ENCODE measurements at regions not wholly inside any gene's neighbourhood (a gene's known extent, or its start where the extent isn't known, plus 50 kb on each side); places are given as distances from the start of the nearest gene placed in this dataset.

DNA sequence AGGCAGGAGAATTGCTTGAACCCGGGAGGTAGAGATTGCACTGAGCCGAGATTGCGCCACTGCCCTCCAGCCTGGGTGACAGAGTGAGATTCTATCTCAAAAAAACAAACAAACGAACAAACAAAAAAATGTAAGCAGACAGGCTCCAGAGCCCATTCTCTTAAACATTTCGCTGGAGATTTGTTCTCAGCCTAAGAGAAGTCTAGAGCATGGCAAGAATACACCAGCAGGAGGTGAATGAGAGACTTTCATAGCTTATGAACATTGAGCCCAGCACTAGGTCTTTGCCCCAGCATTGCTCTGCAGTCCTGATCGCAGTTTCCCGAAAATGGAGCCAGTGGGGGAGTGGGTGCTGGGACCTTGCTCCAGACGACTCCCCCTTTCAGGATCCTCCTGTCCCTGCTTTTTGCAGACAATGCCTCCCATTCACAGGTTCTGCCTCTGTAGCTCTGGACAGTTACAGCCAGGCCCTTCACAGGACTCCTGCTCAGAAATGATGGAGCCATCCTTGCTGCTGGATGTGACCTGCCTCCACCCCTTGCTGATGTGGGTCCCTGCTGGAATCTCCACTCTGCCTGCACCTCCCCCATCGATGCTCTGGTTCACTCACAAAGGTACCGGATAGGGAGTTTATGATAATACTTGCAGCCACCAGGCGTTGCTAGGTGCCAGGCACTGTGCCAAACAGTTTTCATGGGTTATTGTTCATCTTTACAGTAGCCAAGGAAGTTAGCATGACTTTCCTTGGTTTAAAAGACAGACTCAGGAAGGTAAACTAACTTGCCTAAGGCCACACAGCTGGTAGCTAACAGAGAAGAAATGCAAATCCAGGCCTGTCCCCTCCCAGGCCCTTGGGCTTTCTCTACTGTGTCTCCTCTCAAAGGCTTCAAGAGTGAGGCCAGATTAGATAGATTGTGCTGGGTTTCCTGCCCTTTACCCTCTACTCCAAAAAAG is 329.7 kb upstream of the TLE3 start:
- no peak for DNase-seq (ENCODE audit: extremely low read depth, low read depth)
- H3K4me3 ChIP-seq (replicated peaks; ENCODE audit: low read depth, low read length) = no peak overlapping the region
- no peak for TF ChIP-seq CTCF (IDR thresholded peaks at IDR 0.05; ENCODE audit: low read depth, low read length, missing control alignments)

DNA sequence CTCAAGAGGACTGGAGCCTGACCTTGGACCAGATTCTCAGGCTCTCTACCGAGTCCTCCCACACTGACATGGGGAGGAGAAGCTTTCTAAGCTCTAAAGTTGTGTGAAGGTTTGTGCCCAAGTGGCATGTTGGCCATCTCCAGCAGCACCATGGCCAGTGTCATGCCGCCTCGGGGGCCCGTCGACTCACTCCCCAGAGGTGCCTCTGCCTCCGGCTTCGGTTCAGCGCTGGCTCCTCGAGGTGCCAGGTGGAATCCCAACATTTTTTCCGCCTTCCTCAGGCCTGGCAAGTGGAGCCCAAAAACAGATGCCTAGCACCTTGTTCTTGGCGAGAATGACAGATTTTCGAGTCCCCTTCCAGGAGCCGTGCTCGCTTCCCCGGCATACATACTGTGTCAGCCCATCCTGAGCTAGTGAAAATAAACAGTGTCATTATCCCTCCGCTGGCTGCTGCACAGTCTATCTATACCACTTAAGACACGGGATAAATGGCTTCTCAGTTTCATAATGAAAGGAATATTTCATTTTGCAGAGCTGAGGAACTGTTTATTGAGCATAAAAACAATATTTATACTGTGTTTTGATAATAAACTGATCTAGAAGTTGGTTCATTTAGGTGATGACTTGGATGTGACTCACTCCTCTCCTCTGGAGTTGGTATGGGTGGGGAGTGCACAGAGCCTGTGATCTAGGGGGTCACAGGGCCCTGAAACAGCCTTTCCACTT is 328.5 kb upstream of the TLE3 start:
- no peak for DNase-seq (ENCODE audit: extremely low read depth, low read depth)
- no peak for TF ChIP-seq CTCF (IDR thresholded peaks at IDR 0.05; ENCODE audit: low read depth, low read length, missing control alignments)
- H3K4me3 ChIP-seq (replicated peaks; ENCODE audit: low read depth, low read length) = no peak overlapping the region

- no peak for DNase-seq (ENCODE audit: extremely low read depth, low read depth)
- no peak overlapping the region for H3K4me3 ChIP-seq (replicated peaks; ENCODE audit: low read depth, low read length)
- no peak for TF ChIP-seq CTCF (IDR thresholded peaks at IDR 0.05; ENCODE audit: low read depth, low read length, missing control alignments)
These were observed 327.3 kb upstream of the TLE3 start for GRCh38 chr15:70424937-70425411.

DNA sequence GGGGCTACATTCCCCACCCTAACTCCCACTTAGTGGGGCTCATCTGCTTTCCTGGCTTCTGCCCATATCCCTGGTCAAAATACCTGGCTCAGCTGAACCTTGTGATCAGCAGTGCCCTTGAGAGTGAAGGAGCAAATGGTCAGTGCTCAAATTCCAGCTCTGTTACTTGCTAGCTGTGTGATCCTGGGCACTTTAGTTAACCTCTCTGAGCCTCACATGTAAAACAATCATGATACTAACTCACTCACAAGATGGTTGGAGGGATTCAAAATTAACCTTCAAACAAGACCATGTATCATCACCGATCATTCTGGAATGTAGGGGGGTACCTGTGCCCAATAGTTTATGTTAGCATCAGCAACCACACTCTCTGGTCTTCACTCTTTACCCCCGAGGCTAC is 325.6 kb upstream of the TLE3 start:
- DNase-seq (ENCODE audit: extremely low read depth, low read depth) = no peak
- no peak for TF ChIP-seq CTCF (IDR thresholded peaks at IDR 0.05; ENCODE audit: low read depth, low read length, missing control alignments)
- no peak overlapping the region for H3K4me3 ChIP-seq (replicated peaks; ENCODE audit: low read depth, low read length)

- no peak for DNase-seq (ENCODE audit: extremely low read depth, low read depth)
- H3K4me3 ChIP-seq (replicated peaks; ENCODE audit: low read depth, low read length) = no peak overlapping the region
- no peak for TF ChIP-seq CTCF (IDR thresholded peaks at IDR 0.05; ENCODE audit: low read depth, low read length, missing control alignments)
These were observed 324.6 kb upstream of the TLE3 start for GRCh38 chr15:70422342-70422741.

- no peak for TF ChIP-seq CTCF (IDR thresholded peaks at IDR 0.05; ENCODE audit: low read depth, low read length, missing control alignments)
- DNase-seq (ENCODE audit: extremely low read depth, low read depth) = no peak
- H3K4me3 ChIP-seq (replicated peaks; ENCODE audit: low read depth, low read length) = no peak overlapping the region
These were observed 323.3 kb upstream of the TLE3 start for GRCh38 chr15:70420948-70421482.
